BJ (cell line): ENCODE measurements at regions not wholly inside any gene's neighbourhood (a gene's known extent, or its start where the extent isn't known, plus 50 kb on each side); places are given as distances from the start of the nearest gene placed in this dataset.

ENCODE experiments used
- CTCF ChIA-PET: fragments of 350-600 bp; formaldehyde crosslinking; extraction: SDS; loops from one replicate; lab custom pipeline; 2021; ENCODE audit warnings: antibody characterized with exemption, inconsistent platforms; lab: Yijun Ruan, JAX
- POLR2A ChIA-PET: fragments of 300-600 bp; sonication (Branson Sonifier 250); formaldehyde crosslinking; extraction: SDS; loops from one replicate; lab custom pipeline; 2021; ENCODE audit warnings: antibody characterized with exemption; lab: Charles Lee
- DNase-seq: peaks from one replicate; pipeline ENCODE4 v3.0.0-alpha.2; 2011; ENCODE audit warnings: low read depth
- H3K27me3 ChIP-seq: 2 replicates; pipeline ENCODE4 v1.6.0; 2011; ENCODE audit warnings: low read length; ENCODE audit not compliant: control insufficient read depth, insufficient read depth
- H3K36me3 ChIP-seq: 2 replicates; pipeline ENCODE4 v1.5.1; 2011; ENCODE audit warnings: low read length; ENCODE audit not compliant: control insufficient read depth, insufficient read depth
- H3K4me3 ChIP-seq: 2 replicates; pipeline ENCODE4 v1.5.1; 2011; ENCODE audit warnings: low read depth, mild to moderate bottlenecking, control low read depth, low read length
- TF ChIP-seq, protein P1 (sequence below): IDR thresholded peaks from 2 replicates; pipeline ENCODE4 v1.5.1; 2011; ENCODE audit warnings: low read depth, mild to moderate bottlenecking, control low read depth, inconsistent platforms, low read length, moderate library complexity; ENCODE audit not compliant: insufficient read depth

- ChIA-PET POLR2A (no interaction called here), CTCF (no interaction called here)
- TF ChIP-seq, protein P1, sequence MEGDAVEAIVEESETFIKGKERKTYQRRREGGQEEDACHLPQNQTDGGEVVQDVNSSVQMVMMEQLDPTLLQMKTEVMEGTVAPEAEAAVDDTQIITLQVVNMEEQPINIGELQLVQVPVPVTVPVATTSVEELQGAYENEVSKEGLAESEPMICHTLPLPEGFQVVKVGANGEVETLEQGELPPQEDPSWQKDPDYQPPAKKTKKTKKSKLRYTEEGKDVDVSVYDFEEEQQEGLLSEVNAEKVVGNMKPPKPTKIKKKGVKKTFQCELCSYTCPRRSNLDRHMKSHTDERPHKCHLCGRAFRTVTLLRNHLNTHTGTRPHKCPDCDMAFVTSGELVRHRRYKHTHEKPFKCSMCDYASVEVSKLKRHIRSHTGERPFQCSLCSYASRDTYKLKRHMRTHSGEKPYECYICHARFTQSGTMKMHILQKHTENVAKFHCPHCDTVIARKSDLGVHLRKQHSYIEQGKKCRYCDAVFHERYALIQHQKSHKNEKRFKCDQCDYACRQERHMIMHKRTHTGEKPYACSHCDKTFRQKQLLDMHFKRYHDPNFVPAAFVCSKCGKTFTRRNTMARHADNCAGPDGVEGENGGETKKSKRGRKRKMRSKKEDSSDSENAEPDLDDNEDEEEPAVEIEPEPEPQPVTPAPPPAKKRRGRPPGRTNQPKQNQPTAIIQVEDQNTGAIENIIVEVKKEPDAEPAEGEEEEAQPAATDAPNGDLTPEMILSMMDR, result no peak
- no peak for DNase-seq
- Histone ChIP-seq H3K4me3 (no peak overlapping the region), H3K36me3 (no peaks in the 10 kb centered on the region), H3K27me3 (no peaks in the 10 kb centered on the region)
These were observed 600.0 kb upstream of the SLC39A10 start for GRCh38 chr2:195057001-195057400.

GRCh38 chr2:195055996-195056395 lies 601.0 kb upstream of the SLC39A10 start:
- POLR2A ChIA-PET, result no interaction called here
- CTCF ChIA-PET, result no interaction called here
- DNase-seq, result no peak
- TF ChIP-seq, protein P1, result no peak
- no peaks in the 10 kb centered on the region for H3K36me3 ChIP-seq
- H3K4me3 ChIP-seq, result no peak overlapping the region
- no peaks in the 10 kb centered on the region for H3K27me3 ChIP-seq

DNA sequence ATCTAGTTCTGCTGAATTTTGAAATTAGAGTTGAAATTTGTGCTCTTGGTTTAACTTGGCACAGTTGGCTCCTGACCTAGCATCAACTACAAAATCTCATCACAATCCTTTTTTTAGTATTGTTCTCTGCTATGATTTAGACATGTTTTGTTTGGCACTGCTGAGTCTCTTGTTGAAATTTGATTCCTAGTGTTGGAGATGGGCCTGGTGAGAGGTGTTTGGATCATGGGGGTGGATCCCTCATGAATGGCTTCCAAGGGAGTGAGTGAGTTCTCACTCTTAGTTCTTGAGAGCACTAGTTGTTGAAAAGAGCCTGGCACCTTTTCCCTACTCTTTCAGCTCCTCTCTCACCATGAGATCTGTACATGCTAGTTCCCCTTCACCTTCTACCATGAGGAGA lies 605.6 kb upstream of the SLC39A10 start:
- no peak for DNase-seq
- TF ChIP-seq, protein P1, result no peak
- CTCF ChIA-PET, result no interaction called here
- no peaks in the 10 kb centered on the region for H3K36me3 ChIP-seq
- H3K4me3 ChIP-seq, result no peak overlapping the region
- POLR2A ChIA-PET, result no interaction called here
- H3K27me3 ChIP-seq, result no peaks in the 10 kb centered on the region

DNA sequence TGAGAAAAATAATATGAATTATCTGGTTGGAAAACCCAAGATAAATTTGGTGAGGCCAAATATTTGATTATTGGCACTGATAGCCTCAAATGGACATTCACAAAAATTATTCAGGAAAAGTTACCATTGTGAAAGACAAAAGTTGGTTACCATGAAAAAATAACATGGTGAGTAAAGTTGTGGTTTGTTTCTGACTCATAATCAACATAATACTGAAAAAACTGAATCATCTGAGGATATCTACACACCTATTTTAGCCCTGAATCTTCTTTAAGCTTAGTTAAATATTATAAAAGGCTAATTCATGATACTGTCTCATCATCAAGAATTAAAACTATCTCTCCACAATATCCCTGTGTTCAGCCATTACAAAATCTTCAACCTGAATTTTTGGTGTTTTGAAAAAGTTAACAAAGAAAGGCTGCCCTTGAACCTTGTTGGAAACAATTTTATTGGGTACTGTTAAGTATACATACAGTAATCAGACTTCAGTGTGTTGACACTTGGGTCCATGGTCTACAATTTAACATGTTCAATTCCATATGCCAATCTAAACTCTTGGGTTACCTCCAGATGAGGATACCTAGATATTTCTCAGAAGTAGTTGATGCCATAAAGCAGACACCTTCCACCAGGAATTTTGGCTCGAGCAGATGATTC lies 607.5 kb upstream of the SLC39A10 start:
- no peak for DNase-seq
- H3K36me3 ChIP-seq, result no peaks in the 10 kb centered on the region
- no peak overlapping the region for H3K4me3 ChIP-seq
- no peaks in the 10 kb centered on the region for H3K27me3 ChIP-seq
- TF ChIP-seq, protein P1, result no peak
- POLR2A ChIA-PET, result no interaction called here
- CTCF ChIA-PET, result no interaction called here

DNA sequence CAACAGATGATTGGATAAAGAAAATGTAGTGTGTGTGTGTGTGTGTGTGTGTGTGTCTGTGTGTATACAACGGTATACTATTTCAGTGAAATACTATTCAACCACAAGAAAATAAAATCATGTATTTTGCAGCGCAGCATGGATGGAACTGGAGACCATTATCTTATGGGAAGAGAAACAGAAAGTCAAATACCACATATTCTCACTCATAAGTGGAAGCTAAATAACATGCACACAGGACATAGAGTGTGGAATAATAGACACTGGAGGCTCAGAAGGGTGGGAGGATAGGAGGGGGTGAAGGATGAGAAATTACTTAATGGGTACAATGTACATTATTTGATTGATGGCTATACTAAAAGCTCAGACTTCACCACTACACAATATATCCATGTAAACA lies 609.1 kb upstream of the SLC39A10 start:
- TF ChIP-seq, protein P1, result no peak
- H3K27me3 ChIP-seq, result no peaks in the 10 kb centered on the region
- ChIA-PET POLR2A (no interaction called here), CTCF (no interaction called here)
- no peak overlapping the region for H3K4me3 ChIP-seq
- no peak for DNase-seq
- H3K36me3 ChIP-seq, result no peaks in the 10 kb centered on the region
